ENCODE measurements at regions not wholly inside any gene's neighbourhood (a gene's known extent, or its start where the extent isn't known, plus 50 kb on each side); places are given as distances from the start of the nearest gene placed in this dataset.

GRCh38 chr13:44815623-44816022 lies 173.6 kb downstream of the NUFIP1 start (continued):
- no peak for TF ChIP-seq KDM1A (IDR thresholded peaks at IDR 0.05; ENCODE audit: low read depth)
- TF ChIP-seq RNF2 (IDR thresholded peaks at IDR 0.05; ENCODE audit: borderline replicate concordance, low read depth), result no peak
- no peak for TF ChIP-seq NR3C1 (IDR thresholded peaks at IDR 0.05)
- 0 out of 2 replicates have a peak, but pooled peaks have one; percentile 54 for TF ChIP-seq MYC (IDR thresholded peaks at IDR 0.05; ENCODE audit: borderline replicate concordance, low read length)
- TF ChIP-seq JUNB (IDR thresholded peaks at IDR 0.05), result peak; percentile 90
- peak; percentile 71 for TF ChIP-seq FOSL2 (IDR thresholded peaks at IDR 0.05)
- peak; percentile 85 for TF ChIP-seq FOSL2 (CRISPR knock-in tag; IDR thresholded peaks at IDR 0.05)
- 0 out of 2 replicates have a peak, but pooled peaks have one; percentile 36 for TF ChIP-seq PBX3 (IDR thresholded peaks at IDR 0.05)
- TF ChIP-seq ESRRA (IDR thresholded peaks at IDR 0.05; ENCODE audit: borderline replicate concordance, low read length), result no peak
- TF ChIP-seq EP300 (IDR thresholded peaks at IDR 0.05), result peak; percentile 87 to 94
- no peak for TF ChIP-seq POLR2A (IDR thresholded peaks at IDR 0.05; ENCODE audit: low read length)
- no peak for TF ChIP-seq RFX5 (IDR thresholded peaks at IDR 0.05)
- TF ChIP-seq HES2 (IDR thresholded peaks at IDR 0.05), result peak; percentile 77
- TF ChIP-seq RAD21 (conservative IDR thresholded peaks at IDR 0.05 in 1 of 2, IDR thresholded peaks at IDR 0.05 in 1 of 2), result peak; percentile 14 to 51; a peak in 3 of 5 replicates
- no peak for TF ChIP-seq RCOR1 (IDR thresholded peaks at IDR 0.05; ENCODE audit: low read depth, low read length)
- TF ChIP-seq MAZ (IDR thresholded peaks at IDR 0.05; ENCODE audit: borderline replicate concordance, low read depth, low read length), result no peak
- TF ChIP-seq, protein P1, sequence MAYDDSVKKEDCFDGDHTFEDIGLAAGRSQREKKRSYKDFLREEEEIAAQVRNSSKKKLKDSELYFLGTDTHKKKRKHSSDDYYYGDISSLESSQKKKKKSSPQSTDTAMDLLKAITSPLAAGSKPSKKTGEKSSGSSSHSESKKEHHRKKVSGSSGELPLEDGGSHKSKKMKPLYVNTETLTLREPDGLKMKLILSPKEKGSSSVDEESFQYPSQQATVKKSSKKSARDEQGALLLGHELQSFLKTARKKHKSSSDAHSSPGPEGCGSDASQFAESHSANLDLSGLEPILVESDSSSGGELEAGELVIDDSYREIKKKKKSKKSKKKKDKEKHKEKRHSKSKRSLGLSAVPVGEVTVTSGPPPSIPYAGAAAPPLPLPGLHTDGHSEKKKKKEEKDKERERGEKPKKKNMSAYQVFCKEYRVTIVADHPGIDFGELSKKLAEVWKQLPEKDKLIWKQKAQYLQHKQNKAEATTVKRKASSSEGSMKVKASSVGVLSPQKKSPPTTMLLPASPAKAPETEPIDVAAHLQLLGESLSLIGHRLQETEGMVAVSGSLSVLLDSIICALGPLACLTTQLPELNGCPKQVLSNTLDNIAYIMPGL (CRISPR knock-in tag; IDR thresholded peaks at IDR 0.05; ENCODE audit: borderline replicate concordance), result no peak
- peak; percentile 81 for TF ChIP-seq GATA3 (IDR thresholded peaks at IDR 0.05; ENCODE audit: borderline replicate concordance)
- no peak for TF ChIP-seq NPAS2 (CRISPR knock-in tag; IDR thresholded peaks at IDR 0.05; ENCODE audit: borderline replicate concordance)
- no peak for TF ChIP-seq USF2 (IDR thresholded peaks at IDR 0.05)
- no peak for TF ChIP-seq CBX8 (IDR thresholded peaks at IDR 0.05)
- TF ChIP-seq E2F6 (IDR thresholded peaks at IDR 0.05; ENCODE audit: borderline replicate concordance, low read depth), result peak; percentile 73
- no peak for TF ChIP-seq ZC3H11A (IDR thresholded peaks at IDR 0.05)
- no peak for TF ChIP-seq RARB (CRISPR knock-in tag; IDR thresholded peaks at IDR 0.05)
- no peak for TF ChIP-seq REST (IDR thresholded peaks at IDR 0.05)
- TF ChIP-seq BCL3 (IDR thresholded peaks at IDR 0.05), result peak; percentile 79; the same call in 1 of the 3 replicates
- peak; percentile 50 for TF ChIP-seq MAFK (IDR thresholded peaks at IDR 0.05; ENCODE audit: partially characterized antibody)
- no peak for TF ChIP-seq HOXB13 (CRISPR knock-in tag; IDR thresholded peaks at IDR 0.05; ENCODE audit: low read depth)
- TF ChIP-seq PHF8 (IDR thresholded peaks at IDR 0.05; ENCODE audit: borderline replicate concordance, low read depth), result no peak
- TF ChIP-seq CHD2 (IDR thresholded peaks at IDR 0.05; ENCODE audit: low read length, partially characterized antibody), result no peak
- no peak for TF ChIP-seq ZFP36 (IDR thresholded peaks at IDR 0.05; ENCODE audit: borderline replicate concordance, partially characterized antibody)
- no peak for TF ChIP-seq POLR2AphosphoS2 (conservative IDR thresholded peaks at IDR 0.05; ENCODE audit: low read length)
- TF ChIP-seq JUN (IDR thresholded peaks at IDR 0.05), result peak; percentile 61 to 89; a peak in 4 of 5 replicates
- no peak for TF ChIP-seq FOXS1 (CRISPR knock-in tag; IDR thresholded peaks at IDR 0.05)
